DOHH2 (cell line): ENCODE measurements at regions not wholly inside any gene's neighbourhood (a gene's known extent, or its start where the extent isn't known, plus 50 kb on each side); places are given as distances from the start of the nearest gene placed in this dataset.

Source experiments
- CTCF ChIP-seq: fragments of 200-600 bp; sonication (generic); IDR thresholded peaks from one replicate; pipeline ENCODE4 v1.5.1; 2014; ENCODE audit warnings: antibody characterized with exemption, mild to moderate bottlenecking, low read depth, low read length; ENCODE audit not compliant: poor library complexity, severe bottlenecking
- EZH2phosphoT487 ChIP-seq: fragments of 200-600 bp; sonication (generic); IDR thresholded peaks from 2 replicates; pipeline ENCODE4 v1.6.1; 2017; ENCODE audit warnings: borderline replicate concordance, mild to moderate bottlenecking, antibody characterized with exemption, low read length, moderate library complexity, mixed read lengths

GRCh38 chr3:10680796-10681195 is 135.2 kb upstream of the SLC6A11 start:
- TF ChIP-seq EZH2phosphoT487 (no peak), CTCF (no peak)
